ENCODE measurements at regions not wholly inside any gene's neighbourhood (a gene's known extent, or its start where the extent isn't known, plus 50 kb on each side); places are given as distances from the start of the nearest gene placed in this dataset.

GRCh38 chr5:107325866-107326265 is 344.9 kb downstream of the EFNA5 start:
- Mint-ChIP-seq H3K4me1 (no peaks in the 10 kb centered on the region), H3K4me3 (no peak overlapping the region), H3K9me3 (no peaks in the 10 kb centered on the region), H3K36me3 (ENCODE audit: low read depth) (no peaks in the 10 kb centered on the region), H3K27ac (no peak overlapping the region), H3K27me3 (peaks cover 2% of the 10 kb centered on the region)
- intact Hi-C loops (cut with micrococcal nuclease) = no loop called here
- no peak for DNase-seq

DNA sequence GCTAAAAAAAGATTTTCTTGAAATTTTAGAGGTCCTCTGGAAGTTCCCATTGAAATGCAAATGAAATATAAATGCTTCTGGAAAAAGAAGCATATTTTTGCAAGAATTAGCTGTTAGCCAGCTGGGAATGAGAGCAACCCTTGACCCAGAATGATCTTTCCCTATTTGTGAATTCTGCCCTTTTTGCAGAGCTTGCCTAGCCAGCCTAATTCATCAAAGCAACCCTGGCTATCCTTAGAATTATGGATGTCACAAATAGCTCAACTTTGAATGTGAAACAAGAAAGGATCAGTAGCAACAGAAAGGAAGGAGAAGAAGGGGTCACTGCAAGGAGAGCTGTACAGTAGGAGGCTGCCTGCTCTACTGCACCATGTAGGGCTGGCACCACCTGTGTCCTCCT is 345.9 kb downstream of the EFNA5 start:
- intact Hi-C loops (cut with micrococcal nuclease) = no loop called here
- Mint-ChIP-seq H3K4me1 (no peaks in the 10 kb centered on the region), H3K36me3 (ENCODE audit: low read depth) (no peaks in the 10 kb centered on the region), H3K27ac (no peak overlapping the region), H3K27me3 (peaks cover 2% of the 10 kb centered on the region), H3K9me3 (no peaks in the 10 kb centered on the region), H3K4me3 (no peak overlapping the region)
- DNase-seq = no peak

DNA sequence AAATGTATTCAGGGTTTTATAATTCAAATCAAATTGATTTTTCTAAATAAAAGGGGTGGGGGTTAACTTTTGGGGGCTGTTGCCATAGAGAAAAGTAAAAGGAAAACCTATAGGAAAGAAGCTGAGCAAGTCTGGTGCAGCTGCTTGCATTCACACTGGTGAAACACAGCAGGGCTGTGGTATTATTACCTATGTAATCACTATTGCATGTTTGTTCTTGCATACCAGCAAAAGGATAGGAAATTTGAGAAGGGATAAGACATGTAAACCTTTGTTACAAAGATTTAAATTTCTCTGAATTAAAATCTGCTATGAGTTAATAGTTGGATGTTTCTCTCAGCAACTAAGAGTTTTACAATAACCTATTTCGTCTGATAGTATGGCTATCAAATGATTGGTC is 346.7 kb downstream of the EFNA5 start:
- H3K36me3 Mint-ChIP-seq (ENCODE audit: low read depth) = no peaks in the 10 kb centered on the region
- no peaks in the 10 kb centered on the region for H3K9me3 Mint-ChIP-seq
- no peak overlapping the region for H3K27ac Mint-ChIP-seq
- peaks cover under 1% of the 10 kb centered on the region for H3K27me3 Mint-ChIP-seq
- intact Hi-C loops (cut with micrococcal nuclease) = no loop called here
- H3K4me3 Mint-ChIP-seq = no peak overlapping the region
- DNase-seq = no peak
- no peaks in the 10 kb centered on the region for H3K4me1 Mint-ChIP-seq

- Mint-ChIP-seq H3K4me3 (no peak overlapping the region), H3K27me3 (no peaks in the 10 kb centered on the region)
- intact Hi-C loops (cut with micrococcal nuclease) = no loop called here
Observed at GRCh38 chr5:107323536-107323935, 347.2 kb downstream of the EFNA5 start.

GRCh38 chr5:107322936-107323335 is 347.8 kb downstream of the EFNA5 start:
- intact Hi-C loops (cut with micrococcal nuclease) = no loop called here
- Mint-ChIP-seq H3K36me3 (ENCODE audit: low read depth) (no peaks in the 10 kb centered on the region), H3K9me3 (no peaks in the 10 kb centered on the region), H3K4me1 (no peaks in the 10 kb centered on the region), H3K27ac (no peak overlapping the region), H3K27me3 (no peaks in the 10 kb centered on the region), H3K4me3 (no peak overlapping the region)
- no peak for DNase-seq

More at GRCh38 chr5:107323536-107323935, 347.2 kb downstream of the EFNA5 start:
- Mint-ChIP-seq H3K4me1 (no peaks in the 10 kb centered on the region), H3K27ac (no peak overlapping the region), H3K9me3 (no peaks in the 10 kb centered on the region), H3K36me3 (ENCODE audit: low read depth) (no peaks in the 10 kb centered on the region)
- no peak for DNase-seq

- intact Hi-C loops (cut with micrococcal nuclease) = no loop called here
- H3K9me3 Mint-ChIP-seq = no peaks in the 10 kb centered on the region
- H3K36me3 Mint-ChIP-seq (ENCODE audit: low read depth) = no peaks in the 10 kb centered on the region
- H3K4me3 Mint-ChIP-seq = no peak overlapping the region
- no peaks in the 10 kb centered on the region for H3K27me3 Mint-ChIP-seq
- H3K27ac Mint-ChIP-seq = no peak overlapping the region
- DNase-seq = no peak
- no peaks in the 10 kb centered on the region for H3K4me1 Mint-ChIP-seq
Observed at GRCh38 chr5:107321906-107322305, 348.8 kb downstream of the EFNA5 start.

- H3K36me3 Mint-ChIP-seq (ENCODE audit: low read depth) = no peaks in the 10 kb centered on the region
- DNase-seq = no peak
- intact Hi-C loops (cut with micrococcal nuclease) = no loop called here
- no peak overlapping the region for H3K27ac Mint-ChIP-seq
- no peak overlapping the region for H3K4me3 Mint-ChIP-seq
- no peaks in the 10 kb centered on the region for H3K4me1 Mint-ChIP-seq
- H3K9me3 Mint-ChIP-seq = no peaks in the 10 kb centered on the region
- H3K27me3 Mint-ChIP-seq = peaks cover 2% of the 10 kb centered on the region
Observed at GRCh38 chr5:107320846-107321245, 349.9 kb downstream of the EFNA5 start.

DNA sequence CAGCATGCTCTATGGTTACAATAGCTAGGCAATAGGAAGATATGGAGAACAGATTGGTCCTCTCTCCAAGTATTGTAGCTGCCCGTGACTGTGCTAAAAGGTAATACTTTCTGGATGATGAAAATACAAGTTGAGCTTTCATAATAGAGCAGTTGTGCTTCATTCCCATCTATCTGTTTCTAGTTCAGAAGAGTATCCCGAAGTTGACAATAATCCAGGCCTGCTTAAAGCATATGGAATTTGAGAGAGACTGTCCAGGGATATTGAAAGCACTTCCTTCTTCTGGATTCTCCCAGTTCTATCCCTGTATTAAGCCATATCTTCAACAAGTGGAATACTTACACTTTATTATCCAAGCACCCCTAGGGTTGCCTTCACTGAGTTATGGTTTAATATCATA is 350.4 kb downstream of the EFNA5 start:
- Mint-ChIP-seq H3K4me1 (no peaks in the 10 kb centered on the region), H3K27me3 (peaks cover 2% of the 10 kb centered on the region), H3K36me3 (ENCODE audit: low read depth) (no peaks in the 10 kb centered on the region), H3K4me3 (no peak overlapping the region), H3K9me3 (no peaks in the 10 kb centered on the region), H3K27ac (no peak overlapping the region)
- no peak for DNase-seq
- intact Hi-C loops (cut with micrococcal nuclease) = no loop called here

- Mint-ChIP-seq H3K36me3 (ENCODE audit: low read depth) (no peaks in the 10 kb centered on the region), H3K27ac (no peak overlapping the region), H3K9me3 (no peaks in the 10 kb centered on the region), H3K4me3 (no peak overlapping the region), H3K27me3 (peaks cover 2% of the 10 kb centered on the region), H3K4me1 (no peaks in the 10 kb centered on the region)
- no peak for DNase-seq
- intact Hi-C loops (cut with micrococcal nuclease) = no loop called here
Observed at GRCh38 chr5:107319901-107320300, 350.8 kb downstream of the EFNA5 start.

GRCh38 chr5:107314330-107314729 is 356.4 kb downstream of the EFNA5 start:
- peaks cover 2% of the 10 kb centered on the region for H3K27me3 Mint-ChIP-seq
- no peaks in the 10 kb centered on the region for H3K9me3 Mint-ChIP-seq
- DNase-seq = no peak
- H3K27ac Mint-ChIP-seq = no peak overlapping the region
- H3K4me1 Mint-ChIP-seq = no peaks in the 10 kb centered on the region
- no peak overlapping the region for H3K4me3 Mint-ChIP-seq
- intact Hi-C loops (cut with micrococcal nuclease) = no loop called here
- H3K36me3 Mint-ChIP-seq (ENCODE audit: low read depth) = no peaks in the 10 kb centered on the region

- H3K27me3 Mint-ChIP-seq = peaks cover 2% of the 10 kb centered on the region
- no peak for DNase-seq
- no peaks in the 10 kb centered on the region for H3K9me3 Mint-ChIP-seq
- no peaks in the 10 kb centered on the region for H3K4me1 Mint-ChIP-seq
- intact Hi-C loops (cut with micrococcal nuclease) = no loop called here
- H3K27ac Mint-ChIP-seq = no peak overlapping the region
- H3K4me3 Mint-ChIP-seq = no peak overlapping the region
- H3K36me3 Mint-ChIP-seq (ENCODE audit: low read depth) = no peaks in the 10 kb centered on the region
Observed at GRCh38 chr5:107313921-107314320, 356.8 kb downstream of the EFNA5 start.

DNA sequence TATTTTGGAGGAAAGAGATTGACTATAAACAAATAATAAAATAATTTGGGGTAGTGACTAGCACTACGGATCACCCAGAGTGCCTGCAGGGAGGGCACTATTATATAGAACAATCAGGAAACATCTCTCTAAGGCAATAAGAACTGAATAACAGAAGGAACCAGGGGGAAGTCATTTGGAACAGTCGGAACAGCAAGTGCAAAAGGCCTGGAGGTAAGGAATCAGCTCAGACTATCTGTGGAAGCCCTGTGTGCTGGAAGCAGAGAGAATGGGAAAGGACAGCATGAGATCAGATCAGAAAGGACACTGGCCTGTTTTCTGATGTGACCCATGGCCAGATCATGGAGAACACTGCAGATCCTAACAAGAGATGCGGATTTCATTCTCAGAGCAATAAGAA is 357.6 kb downstream of the EFNA5 start:
- no peak for DNase-seq
- no peaks in the 10 kb centered on the region for H3K4me1 Mint-ChIP-seq

DNA sequence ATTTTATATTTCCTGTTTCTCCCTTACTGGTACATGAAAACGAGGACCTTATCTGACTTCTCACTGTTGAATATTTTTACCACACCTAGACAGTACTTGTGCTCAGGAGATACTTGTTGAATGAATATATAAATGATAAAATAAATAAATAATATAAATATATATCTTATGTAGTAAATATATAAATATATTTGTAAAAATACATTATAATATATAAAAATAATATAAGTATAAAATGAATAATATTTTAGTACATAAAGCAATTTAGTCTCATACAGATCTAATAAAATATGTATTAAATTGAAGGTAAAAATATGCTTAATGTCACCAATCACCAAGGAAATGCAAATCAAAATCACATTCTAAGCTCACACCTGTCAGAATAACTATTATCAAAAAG is 360.6 kb downstream of the EFNA5 start:
- no peak overlapping the region for H3K4me3 Mint-ChIP-seq
- intact Hi-C loops (cut with micrococcal nuclease) = no loop called here
- no peak overlapping the region for H3K27ac Mint-ChIP-seq
- H3K36me3 Mint-ChIP-seq (ENCODE audit: low read depth) = no peaks in the 10 kb centered on the region
- peaks cover 3% of the 10 kb centered on the region for H3K27me3 Mint-ChIP-seq
- DNase-seq = no peak
- no peaks in the 10 kb centered on the region for H3K4me1 Mint-ChIP-seq
- H3K9me3 Mint-ChIP-seq = no peaks in the 10 kb centered on the region

More for the DNA sequence above, 357.6 kb downstream of the EFNA5 start:
- Mint-ChIP-seq H3K9me3 (no peaks in the 10 kb centered on the region), H3K27me3 (peaks cover 4% of the 10 kb centered on the region), H3K27ac (no peak overlapping the region), H3K36me3 (ENCODE audit: low read depth) (no peaks in the 10 kb centered on the region), H3K4me3 (no peak overlapping the region)
- intact Hi-C loops (cut with micrococcal nuclease) = no loop called here

DNA sequence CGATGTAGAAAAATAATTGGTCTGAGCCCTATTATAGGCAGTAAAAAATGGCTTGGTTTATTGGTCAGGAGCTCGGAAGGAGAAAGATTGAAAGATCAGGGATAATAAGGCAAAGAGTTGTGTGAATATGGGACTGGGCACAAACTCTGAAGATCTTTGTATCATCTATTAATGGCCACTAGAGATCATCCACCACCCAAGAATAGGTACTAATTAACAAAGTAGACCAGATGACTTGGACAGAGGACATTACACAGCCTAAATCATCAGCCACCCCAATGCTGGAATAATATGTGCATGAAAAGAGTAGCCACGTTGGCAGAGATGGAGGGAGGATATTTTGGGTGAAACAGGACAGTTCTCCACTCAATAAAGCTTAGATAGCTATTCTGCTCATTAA is 364.1 kb downstream of the EFNA5 start:
- H3K27me3 Mint-ChIP-seq = peaks cover 4% of the 10 kb centered on the region
- no peak for DNase-seq
- H3K4me3 Mint-ChIP-seq = no peak overlapping the region
- H3K4me1 Mint-ChIP-seq = no peaks in the 10 kb centered on the region
- H3K27ac Mint-ChIP-seq = no peak overlapping the region
- H3K9me3 Mint-ChIP-seq = no peaks in the 10 kb centered on the region
- intact Hi-C loops (cut with micrococcal nuclease) = no loop called here
- H3K36me3 Mint-ChIP-seq (ENCODE audit: low read depth) = no peaks in the 10 kb centered on the region

DNA sequence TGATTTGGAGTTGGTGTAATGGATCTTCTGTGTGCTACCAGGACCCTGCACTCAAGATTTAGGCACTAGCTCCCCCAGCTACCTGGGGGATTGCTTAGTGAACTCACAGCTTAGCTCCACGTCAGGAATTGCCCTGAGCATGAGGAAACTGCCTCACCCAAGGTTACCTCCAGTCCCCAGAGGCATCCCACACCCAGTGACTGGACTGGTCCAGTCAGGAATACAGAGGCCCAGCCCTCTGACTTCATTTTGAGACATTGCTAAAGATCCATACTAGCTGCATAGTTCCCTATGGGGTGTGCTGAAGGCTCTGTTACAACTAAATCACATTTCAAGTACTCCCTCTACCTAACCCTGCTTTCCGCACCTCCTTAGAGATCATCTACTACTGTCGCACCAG is 364.7 kb downstream of the EFNA5 start:
- intact Hi-C loops (cut with micrococcal nuclease) = no loop called here
- Mint-ChIP-seq H3K9me3 (no peaks in the 10 kb centered on the region), H3K27me3 (peaks cover 4% of the 10 kb centered on the region), H3K36me3 (ENCODE audit: low read depth) (no peaks in the 10 kb centered on the region), H3K27ac (no peak overlapping the region), H3K4me3 (no peak overlapping the region), H3K4me1 (no peaks in the 10 kb centered on the region)
- no peak for DNase-seq

Data from activated CD4-positive, alpha-beta T cell treated with anti-CD3 and anti-CD28 coated beads, Interleukin-2, amount 10 ng/mL, durations not matched to agents 24 days and 14 days (primary cell).